HepG2 (cell line): ENCODE measurements at regions not wholly inside any gene's neighbourhood (a gene's known extent, or its start where the extent isn't known, plus 50 kb on each side); places are given as distances from the start of the nearest gene placed in this dataset.

Experiments
- ATAC-seq: fragments of 200-7000 bp; cut with Tn5 transposase; 3 replicates; pipeline ENCODE4 v1.9.1; 2020; ENCODE audit warnings: mild to moderate bottlenecking, moderate library complexity
- BruUV-seq: library from RNA; stranded (reverse); fragments of 400-500 nt; replicated peaks from 2 replicates; lab custom pipeline; 2021; lab: Mats Ljungman, UMichigan
- CTCF ChIA-PET: fragments of 300-600 bp; formaldehyde crosslinking; extraction: SDS; loops from one replicate; lab custom pipeline; 2021; ENCODE audit warnings: low total read pairs, inconsistent platforms, low intra/inter-chr PET ratio; lab: Yijun Ruan, JAX
- POLR2A ChIA-PET: fragments of 350-600 bp; sonication (Branson Sonifier 250); formaldehyde crosslinking; loops from one replicate; lab custom pipeline; 2020; ENCODE audit warnings: antibody characterized with exemption, inconsistent platforms; lab: Yijun Ruan, JAX
- DNase-seq: peaks from one replicate; pipeline ENCODE4 v3.0.0-alpha.2; 2015; ENCODE audit warnings: low spot score
- FAIRE-seq: peaks from 3 replicates; lab custom pipeline; 2011; peaks lifted over from hg19 to GRCh38; lab: Jason Lieb, UNC
- H2AFZ ChIP-seq: one replicate; pipeline ENCODE4 v1.6.1; 2011; ENCODE audit warnings: low read length, inconsistent platforms
- H3K27ac ChIP-seq: fragments of 300-600 bp; 3 replicates; pipeline ENCODE4 v1.8.0; 2011; ENCODE audit warnings: mixed run types, mild to moderate bottlenecking, mixed read lengths, low read length, inconsistent platforms; ENCODE audit not compliant: insufficient read depth; ENCODE audit errors: extremely low read length
- H3K27me3 ChIP-seq, 2 experiments: fragments of 200-600 bp in 1 of 2; 2 replicates in 1 of 2; 3 replicates in 1 of 2; pipeline versions ENCODE4 v1.6.0 to v1.8.0; 2011; ENCODE audit warnings: low read length in 2 of 2, mild to moderate bottlenecking in 2 of 2, moderate library complexity in 2 of 2, inconsistent platforms in 1 of 2; ENCODE audit not compliant: insufficient read depth in 2 of 2, control insufficient read depth in 1 of 2
- H3K36me3 ChIP-seq, 2 experiments: fragments of 200-600 bp in 1 of 2; replicated peaks in 1 of 2; 2 replicates in 1 of 2; 3 replicates in 1 of 2; pipeline versions ENCODE4 v1.5.1 to v1.8.0; 2011; ENCODE audit warnings: low read length in 2 of 2, inconsistent platforms in 1 of 2; ENCODE audit not compliant: insufficient read depth in 2 of 2, control insufficient read depth in 1 of 2
- H3K4me1 ChIP-seq: 2 replicates; pipeline ENCODE4 v1.5.1; 2012; ENCODE audit warnings: low read length, inconsistent platforms; ENCODE audit not compliant: insufficient read depth
- H3K4me2 ChIP-seq: 2 replicates; pipeline ENCODE4 v1.6.0; 2011; ENCODE audit warnings: low read depth, low read length, inconsistent platforms
- H3K4me3 ChIP-seq, 3 experiments: fragments of 200-600 bp in 1 of 3; sonication (generic), shearing (Covaris generic) in 1 of 3; replicated peaks in 1 of 3; 2 replicates each; pipeline ENCODE4 v1.5.1; 2011 to 2016; ENCODE audit warnings: low read length in 3 of 3, inconsistent platforms in 2 of 3, low read depth in 2 of 3, mild to moderate bottlenecking in 2 of 3, control low read depth in 1 of 3, mixed read lengths in 1 of 3; ENCODE audit not compliant: insufficient read depth in 1 of 3
- H3K79me2 ChIP-seq: one replicate; pipeline ENCODE4 v1.6.1; 2011; ENCODE audit warnings: low read length, inconsistent platforms; ENCODE audit not compliant: insufficient read depth
- H3K9ac ChIP-seq: 2 replicates; pipeline ENCODE4 v1.6.0; 2011; ENCODE audit warnings: mild to moderate bottlenecking, low read depth, low read length, inconsistent platforms; ENCODE audit not compliant: insufficient read depth
- H3K9me3 ChIP-seq: 2 replicates; pipeline ENCODE4 v1.5.1; 2012; ENCODE audit warnings: mild to moderate bottlenecking, low read length
- H4K20me1 ChIP-seq: 2 replicates; pipeline ENCODE4 v1.6.0; 2011; ENCODE audit warnings: inconsistent platforms, mild to moderate bottlenecking, low read length, moderate library complexity; ENCODE audit not compliant: insufficient read depth
- FOXM1 ChIP-seq: sonication (generic); formaldehyde crosslinking; IDR thresholded peaks from 2 replicates; pipeline ENCODE4 v1.5.0; 2020; ENCODE audit warnings: missing genetic modification reagents
- FOXP4 ChIP-seq: sonication (generic); formaldehyde crosslinking; IDR thresholded peaks from 2 replicates; pipeline ENCODE4 v1.4.0; 2020; ENCODE audit warnings: missing genetic modification reagents
- ISX ChIP-seq: sonication (generic); formaldehyde crosslinking; conservative IDR thresholded peaks from 2 replicates; pipeline ENCODE4 v1.5.0; 2020; ENCODE audit warnings: missing genetic modification reagents
- MEIS1 ChIP-seq: sonication (generic); formaldehyde crosslinking; IDR thresholded peaks from 2 replicates; pipeline ENCODE4 v1.9.0; 2021; ENCODE audit warnings: mild to moderate bottlenecking, missing genetic modification reagents, moderate library complexity, borderline replicate concordance
- NR1H2 ChIP-seq: sonication (generic); formaldehyde crosslinking; IDR thresholded peaks from 2 replicates; pipeline ENCODE4 v1.8.1; 2022; ENCODE audit warnings: low read depth, missing genetic modification reagents, borderline replicate concordance
- ZBTB44 ChIP-seq: sonication (generic); formaldehyde crosslinking; IDR thresholded peaks from 2 replicates; pipeline ENCODE4 v1.4.0; 2020; ENCODE audit warnings: missing genetic modification reagents
- ZNF782 ChIP-seq: sonication (generic); formaldehyde crosslinking; IDR thresholded peaks from 2 replicates; pipeline ENCODE4 v1.4.0; 2020; ENCODE audit warnings: missing genetic modification reagents, mild to moderate bottlenecking, borderline replicate concordance
- ZSCAN12 ChIP-seq: sonication (generic); formaldehyde crosslinking; IDR thresholded peaks from 2 replicates; pipeline ENCODE4 v1.9.0; 2021; ENCODE audit warnings: mild to moderate bottlenecking, missing genetic modification reagents
- WGBS: methylation state at CpG from one replicate; pipeline ENCODE4 v1.1.6; 2017; ENCODE audit warnings: low lambda C conversion rate; 5-methylcytosine and 5-hydroxymethylcytosine counted together
- in situ Hi-C: cut with HindIII; loops from 2 replicates; pipeline ENCODE4 v1.10.0; 2017; ENCODE audit warnings: low pct_unique_long_range_greater_than_20kb; ENCODE audit not compliant: extremely low pct_ligation_motif_present
- intact Hi-C: fragments of 100-400 bp; cut with micrococcal nuclease; formaldehyde crosslinking; loops from one replicate; pipeline ENCODE4 v1.10.0; 2022; ENCODE audit not compliant: unreplicated experiment
- TF ChIP-seq, protein P1 (sequence below): sonication (generic); formaldehyde crosslinking; IDR thresholded peaks from 2 replicates; pipeline ENCODE4 v1.4.0; 2020; ENCODE audit warnings: missing genetic modification reagents, borderline replicate concordance

DNA sequence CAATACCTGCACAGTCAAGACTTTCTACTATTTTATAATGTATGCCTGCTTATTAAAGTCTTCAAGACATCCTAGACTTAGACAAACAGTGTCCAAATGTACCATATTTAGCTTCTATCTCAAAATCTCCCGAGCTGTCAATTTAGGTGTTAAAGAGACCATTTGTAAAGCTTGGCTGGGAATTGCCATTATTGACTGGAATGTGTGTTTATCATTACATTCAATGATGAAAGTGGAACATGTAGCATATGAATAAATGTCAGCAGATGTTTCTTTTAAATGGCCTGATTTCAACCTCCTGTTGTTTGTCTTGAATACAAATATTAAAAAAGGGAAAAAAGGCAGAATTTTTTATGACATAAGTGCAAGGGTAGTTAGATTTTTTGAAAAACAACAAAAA, 572.3 kb downstream of the PRKD1 start:
- in situ Hi-C loops: no loop called here
- Histone ChIP-seq H2AFZ (no peak overlapping the region), H3K4me3 (no peak overlapping the region), H3K4me2 (no peak overlapping the region), H4K20me1 (no peaks in the 10 kb centered on the region), H3K9me3 (peaks cover 79% of the 10 kb centered on the region), H3K36me3 (no peaks in the 10 kb centered on the region), H3K4me1 (no peaks in the 10 kb centered on the region), H3K27me3 (no peaks in the 10 kb centered on the region), H3K9ac (no peak overlapping the region), H3K79me2 (no peaks in the 10 kb centered on the region), H3K27ac (no peak overlapping the region)
- ChIA-PET CTCF (no interaction called here), POLR2A (no interaction called here)
- DNase-seq (no peak), FAIRE-seq (no peak), ATAC-seq (no peak)
- 0% methylated on average over 1 of the region's 1 CpG for WGBS
- BruUV-seq: no TSS peak
- TF ChIP-seq FOXM1: no peak
- intact Hi-C loops: no loop called here

GRCh38 chr14:29355846-29356245, 571.8 kb downstream of the PRKD1 start:
- CTCF ChIA-PET: no interaction called here
- POLR2A ChIA-PET: no interaction called here
- no peak overlapping the region for H3K9ac ChIP-seq
- no peaks in the 10 kb centered on the region for H3K27me3 ChIP-seq
- WGBS: 1% methylated on average over 1 of the region's 1 CpG
- H3K4me2 ChIP-seq: no peak overlapping the region
- H3K4me1 ChIP-seq: no peaks in the 10 kb centered on the region
- no TSS peak for BruUV-seq
- intact Hi-C loops: no loop called here
- H3K4me3 ChIP-seq: no peak overlapping the region
- ATAC-seq (no peak), DNase-seq (no peak), FAIRE-seq (no peak)
- H3K27ac ChIP-seq: no peak overlapping the region
- H2AFZ ChIP-seq: no peak overlapping the region
- H3K9me3 ChIP-seq: peaks cover 82% of the 10 kb centered on the region
- H3K79me2 ChIP-seq: no peaks in the 10 kb centered on the region
- H4K20me1 ChIP-seq: no peaks in the 10 kb centered on the region
- H3K36me3 ChIP-seq: no peaks in the 10 kb centered on the region
- in situ Hi-C loops: no loop called here
- TF ChIP-seq ZBTB44 (no peak), ZSCAN12 (CRISPR knock-in tag) (no peak), ISX (CRISPR knock-in tag) (no peak), NR1H2 (CRISPR knock-in tag) (no peak), ZNF782 (CRISPR knock-in tag) (no peak), FOXP4 (CRISPR knock-in tag) (no peak), MEIS1 (CRISPR knock-in tag) (no peak)
- TF ChIP-seq, protein P1, sequence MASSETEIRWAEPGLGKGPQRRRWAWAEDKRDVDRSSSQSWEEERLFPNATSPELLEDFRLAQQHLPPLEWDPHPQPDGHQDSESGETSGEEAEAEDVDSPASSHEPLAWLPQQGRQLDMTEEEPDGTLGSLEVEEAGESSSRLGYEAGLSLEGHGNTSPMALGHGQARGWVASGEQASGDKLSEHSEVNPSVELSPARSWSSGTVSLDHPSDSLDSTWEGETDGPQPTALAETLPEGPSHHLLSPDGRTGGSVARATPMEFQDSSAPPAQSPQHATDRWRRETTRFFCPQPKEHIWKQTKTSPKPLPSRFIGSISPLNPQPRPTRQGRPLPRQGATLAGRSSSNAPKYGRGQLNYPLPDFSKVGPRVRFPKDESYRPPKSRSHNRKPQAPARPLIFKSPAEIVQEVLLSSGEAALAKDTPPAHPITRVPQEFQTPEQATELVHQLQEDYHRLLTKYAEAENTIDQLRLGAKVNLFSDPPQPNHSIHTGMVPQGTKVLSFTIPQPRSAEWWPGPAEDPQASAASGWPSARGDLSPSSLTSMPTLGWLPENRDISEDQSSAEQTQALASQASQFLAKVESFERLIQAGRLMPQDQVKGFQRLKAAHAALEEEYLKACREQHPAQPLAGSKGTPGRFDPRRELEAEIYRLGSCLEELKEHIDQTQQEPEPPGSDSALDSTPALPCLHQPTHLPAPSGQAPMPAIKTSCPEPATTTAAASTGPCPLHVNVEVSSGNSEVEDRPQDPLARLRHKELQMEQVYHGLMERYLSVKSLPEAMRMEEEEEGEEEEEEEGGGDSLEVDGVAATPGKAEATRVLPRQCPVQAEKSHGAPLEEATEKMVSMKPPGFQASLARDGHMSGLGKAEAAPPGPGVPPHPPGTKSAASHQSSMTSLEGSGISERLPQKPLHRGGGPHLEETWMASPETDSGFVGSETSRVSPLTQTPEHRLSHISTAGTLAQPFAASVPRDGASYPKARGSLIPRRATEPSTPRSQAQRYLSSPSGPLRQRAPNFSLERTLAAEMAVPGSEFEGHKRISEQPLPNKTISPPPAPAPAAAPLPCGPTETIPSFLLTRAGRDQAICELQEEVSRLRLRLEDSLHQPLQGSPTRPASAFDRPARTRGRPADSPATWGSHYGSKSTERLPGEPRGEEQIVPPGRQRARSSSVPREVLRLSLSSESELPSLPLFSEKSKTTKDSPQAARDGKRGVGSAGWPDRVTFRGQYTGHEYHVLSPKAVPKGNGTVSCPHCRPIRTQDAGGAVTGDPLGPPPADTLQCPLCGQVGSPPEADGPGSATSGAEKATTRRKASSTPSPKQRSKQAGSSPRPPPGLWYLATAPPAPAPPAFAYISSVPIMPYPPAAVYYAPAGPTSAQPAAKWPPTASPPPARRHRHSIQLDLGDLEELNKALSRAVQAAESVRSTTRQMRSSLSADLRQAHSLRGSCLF (CRISPR knock-in tag): no peak
